ENCODE measurements at regions not wholly inside any gene's neighbourhood (a gene's known extent, or its start where the extent isn't known, plus 50 kb on each side); places are given as distances from the start of the nearest gene placed in this dataset.

DNA sequence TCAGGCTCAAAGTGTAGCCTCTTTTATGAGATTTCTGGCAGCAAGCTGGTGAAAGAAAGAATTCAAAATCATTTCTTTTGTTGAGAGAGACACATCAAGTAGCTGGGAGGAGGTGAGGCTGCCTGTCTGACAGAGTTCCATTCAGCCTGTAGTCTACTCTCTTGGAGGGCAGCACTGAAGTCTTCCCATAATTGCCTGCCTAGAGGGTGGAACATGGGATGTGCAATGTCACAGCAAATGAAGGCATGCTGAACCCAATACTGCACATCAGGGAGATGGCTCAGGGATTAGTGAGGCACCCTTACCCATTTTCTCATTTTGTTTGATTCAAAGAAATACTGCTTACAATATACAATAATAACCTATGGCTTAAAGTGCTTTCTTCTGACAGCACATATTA is 475.7 kb downstream of the TMEM232 start:
- no peak for TF ChIP-seq JUN (IDR thresholded peaks at IDR 0.05; ENCODE audit: borderline replicate concordance, insufficient read depth, insufficient read length, low read depth)
- no peak for TF ChIP-seq MAX (IDR thresholded peaks at IDR 0.05; ENCODE audit: insufficient read depth, insufficient read length)
- no peak for TF ChIP-seq POLR2AphosphoS5 (IDR thresholded peaks at IDR 0.05; ENCODE audit: insufficient read depth, low read depth, low read length)
- no peak for TF ChIP-seq EZH2 (IDR thresholded peaks at IDR 0.05; ENCODE audit: borderline replicate concordance, low read depth, low read length, severe bottlenecking)
- no peak for TF ChIP-seq POLR2A (IDR thresholded peaks at IDR 0.05; ENCODE audit: low read depth, low read length)
- TF ChIP-seq FOS (IDR thresholded peaks at IDR 0.05; ENCODE audit: borderline replicate concordance, insufficient read depth, low read length): no peak
- TF ChIP-seq, protein P1, sequence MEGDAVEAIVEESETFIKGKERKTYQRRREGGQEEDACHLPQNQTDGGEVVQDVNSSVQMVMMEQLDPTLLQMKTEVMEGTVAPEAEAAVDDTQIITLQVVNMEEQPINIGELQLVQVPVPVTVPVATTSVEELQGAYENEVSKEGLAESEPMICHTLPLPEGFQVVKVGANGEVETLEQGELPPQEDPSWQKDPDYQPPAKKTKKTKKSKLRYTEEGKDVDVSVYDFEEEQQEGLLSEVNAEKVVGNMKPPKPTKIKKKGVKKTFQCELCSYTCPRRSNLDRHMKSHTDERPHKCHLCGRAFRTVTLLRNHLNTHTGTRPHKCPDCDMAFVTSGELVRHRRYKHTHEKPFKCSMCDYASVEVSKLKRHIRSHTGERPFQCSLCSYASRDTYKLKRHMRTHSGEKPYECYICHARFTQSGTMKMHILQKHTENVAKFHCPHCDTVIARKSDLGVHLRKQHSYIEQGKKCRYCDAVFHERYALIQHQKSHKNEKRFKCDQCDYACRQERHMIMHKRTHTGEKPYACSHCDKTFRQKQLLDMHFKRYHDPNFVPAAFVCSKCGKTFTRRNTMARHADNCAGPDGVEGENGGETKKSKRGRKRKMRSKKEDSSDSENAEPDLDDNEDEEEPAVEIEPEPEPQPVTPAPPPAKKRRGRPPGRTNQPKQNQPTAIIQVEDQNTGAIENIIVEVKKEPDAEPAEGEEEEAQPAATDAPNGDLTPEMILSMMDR (IDR thresholded peaks at IDR 0.05; ENCODE audit: extremely low read depth in 1 of 2, insufficient read depth in 1 of 2, low read depth in 1 of 2, low read length in 2 of 2): no peak
- no peak overlapping the region for H3K27ac ChIP-seq (ENCODE audit: insufficient read depth, low read depth, low read length)
- FAIRE-seq: no peak
- no peaks in the 10 kb centered on the region for H4K20me1 ChIP-seq (replicated peaks; ENCODE audit: control insufficient read depth, extremely low read depth, insufficient read depth, low read length)
- H3K4me2 ChIP-seq (ENCODE audit: insufficient read depth, low read length): no peak overlapping the region
- no TSS peak for BruUV-seq (replicated peaks)
- H3K4me1 ChIP-seq (ENCODE audit: control insufficient read depth, extremely low read depth, insufficient read depth, low read length): no peaks in the 10 kb centered on the region
- CTCF ChIA-PET: no interaction called here
- H3K79me2 ChIP-seq (ENCODE audit: control insufficient read depth, insufficient read depth, low read length): no peaks in the 10 kb centered on the region
- POLR2A ChIA-PET: no interaction called here
- no peak overlapping the region for H3K4me3 ChIP-seq (replicated peaks in 1 of 3; ENCODE audit: insufficient read depth in 1 of 3, low read depth in 1 of 3, low read length in 3 of 3)
- no peak overlapping the region for H3K9ac ChIP-seq (replicated peaks; ENCODE audit: extremely low read depth, insufficient read depth, low read length)
- H3K9me1 ChIP-seq (replicated peaks; ENCODE audit: control insufficient read depth, extremely low read depth, insufficient read depth, low read length): no peaks in the 10 kb centered on the region
- intact Hi-C loops (cut with micrococcal nuclease) (no loop called here), dilution Hi-C loops (cut with MboI; ENCODE audit: extremely low pct_ligation_motif_present, low sequenced_read_pairs) (no loop called here)
- H3K36me3 ChIP-seq (ENCODE audit: control insufficient read depth in 2 of 2, extremely low read depth in 1 of 2, insufficient read depth in 2 of 2, low read length in 2 of 2): no peaks in the 10 kb centered on the region
- H3K9me3 ChIP-seq (replicated peaks; ENCODE audit: control insufficient read depth, insufficient read depth, low read length): no peaks in the 10 kb centered on the region
- H3K27me3 ChIP-seq (ENCODE audit: control insufficient read depth in 2 of 2, insufficient read depth in 2 of 2, low read length in 2 of 2): no peaks in the 10 kb centered on the region
- no peak for DNase-seq (ENCODE audit: low read depth, low spot score)
- H2AFZ ChIP-seq (ENCODE audit: low read depth, low read length): no peak overlapping the region

Measured in endothelial cell of umbilical vein (primary cell).